Choroid plexus epithelial cell (primary cell): ENCODE measurements at regions not wholly inside any gene's neighbourhood (a gene's known extent, or its start where the extent isn't known, plus 50 kb on each side); places are given as distances from the start of the nearest gene placed in this dataset.

ENCODE experiments used
- DNase-seq: peaks from one replicate; pipeline ENCODE4 v3.0.0-alpha.2; 2010; ENCODE audit warnings: low read depth
- H3K4me3 ChIP-seq: 2 replicates; pipeline ENCODE4 v1.5.1; 2011; ENCODE audit warnings: low read depth, mild to moderate bottlenecking, control low read depth, low read length, moderate library complexity
- CTCF ChIP-seq: conservative IDR thresholded peaks from 2 replicates; pipeline ENCODE4 v1.5.1; 2011; ENCODE audit warnings: low read depth, mild to moderate bottlenecking, control low read depth, inconsistent platforms, low read length, moderate library complexity

GRCh38 chr5:93873211-93873736 lies 131.9 kb upstream of the POU5F2 start:
- no peak for DNase-seq
- no peak for TF ChIP-seq CTCF
- H3K4me3 ChIP-seq: no peak overlapping the region

- no peak for TF ChIP-seq CTCF
- H3K4me3 ChIP-seq: no peak overlapping the region
- no peak for DNase-seq
Measured at GRCh38 chr5:93870649-93871048, 129.2 kb upstream of the POU5F2 start.

GRCh38 chr5:93868851-93869250 lies 127.5 kb upstream of the POU5F2 start:
- no peak for DNase-seq
- TF ChIP-seq CTCF: no peak
- no peak overlapping the region for H3K4me3 ChIP-seq

- peak; percentile 2 for DNase-seq
- no peak overlapping the region for H3K4me3 ChIP-seq
- no peak for TF ChIP-seq CTCF
Measured at GRCh38 chr5:93850311-93850710, 108.9 kb upstream of the POU5F2 start.

- no peak for TF ChIP-seq CTCF
- no peak for DNase-seq
- no peak overlapping the region for H3K4me3 ChIP-seq
Measured at GRCh38 chr5:93845376-93845775, 104.0 kb upstream of the POU5F2 start.

GRCh38 chr5:93831449-93831848 lies 90.0 kb upstream of the POU5F2 start:
- DNase-seq: peak; percentile 77
- no peak for TF ChIP-seq CTCF
- no peak overlapping the region for H3K4me3 ChIP-seq

- no peak overlapping the region for H3K4me3 ChIP-seq
- no peak for TF ChIP-seq CTCF
- no peak for DNase-seq
Measured at GRCh38 chr5:93830893-93831292, 89.5 kb upstream of the POU5F2 start.
